ENCODE measurements at regions not wholly inside any gene's neighbourhood (a gene's known extent, or its start where the extent isn't known, plus 50 kb on each side); places are given as distances from the start of the nearest gene placed in this dataset.

DNA sequence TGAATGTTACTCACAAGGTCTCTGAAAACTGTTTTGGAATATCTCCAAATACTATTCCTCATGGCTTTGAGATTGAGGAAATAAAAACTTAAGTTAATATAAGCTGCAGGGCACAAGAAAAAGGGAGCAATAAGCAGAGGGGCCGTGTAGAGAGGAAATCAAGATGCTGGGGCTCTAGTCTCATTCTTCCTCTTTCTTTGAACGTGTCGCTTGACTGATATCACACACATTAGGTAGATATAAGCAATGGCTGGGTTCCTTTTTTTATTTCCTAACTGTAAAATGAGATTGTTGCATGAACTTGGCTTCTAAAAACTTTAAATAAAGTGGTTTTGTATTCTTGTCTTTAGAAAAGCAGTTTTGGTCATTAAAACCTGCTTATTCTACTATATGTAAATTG is 326.7 kb upstream of the ROPN1 start:
- DNase-seq (ENCODE audit: low read depth), result no peak
- H3K4me3 ChIP-seq (ENCODE audit: low read depth, low read length), result no peak overlapping the region
- H3K36me3 ChIP-seq (ENCODE audit: control insufficient read depth, insufficient read depth, low read length), result no peaks in the 10 kb centered on the region
- TF ChIP-seq, protein P1, sequence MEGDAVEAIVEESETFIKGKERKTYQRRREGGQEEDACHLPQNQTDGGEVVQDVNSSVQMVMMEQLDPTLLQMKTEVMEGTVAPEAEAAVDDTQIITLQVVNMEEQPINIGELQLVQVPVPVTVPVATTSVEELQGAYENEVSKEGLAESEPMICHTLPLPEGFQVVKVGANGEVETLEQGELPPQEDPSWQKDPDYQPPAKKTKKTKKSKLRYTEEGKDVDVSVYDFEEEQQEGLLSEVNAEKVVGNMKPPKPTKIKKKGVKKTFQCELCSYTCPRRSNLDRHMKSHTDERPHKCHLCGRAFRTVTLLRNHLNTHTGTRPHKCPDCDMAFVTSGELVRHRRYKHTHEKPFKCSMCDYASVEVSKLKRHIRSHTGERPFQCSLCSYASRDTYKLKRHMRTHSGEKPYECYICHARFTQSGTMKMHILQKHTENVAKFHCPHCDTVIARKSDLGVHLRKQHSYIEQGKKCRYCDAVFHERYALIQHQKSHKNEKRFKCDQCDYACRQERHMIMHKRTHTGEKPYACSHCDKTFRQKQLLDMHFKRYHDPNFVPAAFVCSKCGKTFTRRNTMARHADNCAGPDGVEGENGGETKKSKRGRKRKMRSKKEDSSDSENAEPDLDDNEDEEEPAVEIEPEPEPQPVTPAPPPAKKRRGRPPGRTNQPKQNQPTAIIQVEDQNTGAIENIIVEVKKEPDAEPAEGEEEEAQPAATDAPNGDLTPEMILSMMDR (IDR thresholded peaks at IDR 0.05; ENCODE audit: insufficient read depth, low read length, poor library complexity, severe bottlenecking), result no peak
- no peaks in the 10 kb centered on the region for H3K27me3 ChIP-seq (ENCODE audit: control insufficient read depth, insufficient read depth, low read length)

DNA sequence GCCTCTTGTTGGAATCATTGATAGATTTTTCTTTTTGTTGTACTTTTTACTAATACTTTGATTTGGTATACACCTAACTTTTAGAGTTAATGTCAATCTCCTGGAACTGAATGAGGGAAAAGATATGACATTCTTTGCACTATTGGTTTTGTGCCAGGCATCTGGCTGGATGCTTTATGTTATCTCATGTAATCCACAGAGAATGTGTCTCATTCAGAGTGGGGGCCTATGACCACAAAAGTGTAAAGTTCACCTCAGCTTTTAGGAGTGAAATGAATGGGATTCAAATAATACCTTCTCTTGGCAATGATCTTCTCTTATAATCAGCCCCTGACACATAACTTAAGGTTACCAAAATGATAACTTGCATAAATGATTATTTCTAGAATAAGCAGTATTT is 329.1 kb upstream of the ROPN1 start:
- TF ChIP-seq, protein P1 (IDR thresholded peaks at IDR 0.05; ENCODE audit: insufficient read depth, low read length, poor library complexity, severe bottlenecking), result no peak
- no peak overlapping the region for H3K4me3 ChIP-seq (ENCODE audit: low read depth, low read length)
- no peak for DNase-seq (ENCODE audit: low read depth)
- H3K36me3 ChIP-seq (ENCODE audit: control insufficient read depth, insufficient read depth, low read length), result no peaks in the 10 kb centered on the region
- H3K27me3 ChIP-seq (ENCODE audit: control insufficient read depth, insufficient read depth, low read length), result no peaks in the 10 kb centered on the region

DNA sequence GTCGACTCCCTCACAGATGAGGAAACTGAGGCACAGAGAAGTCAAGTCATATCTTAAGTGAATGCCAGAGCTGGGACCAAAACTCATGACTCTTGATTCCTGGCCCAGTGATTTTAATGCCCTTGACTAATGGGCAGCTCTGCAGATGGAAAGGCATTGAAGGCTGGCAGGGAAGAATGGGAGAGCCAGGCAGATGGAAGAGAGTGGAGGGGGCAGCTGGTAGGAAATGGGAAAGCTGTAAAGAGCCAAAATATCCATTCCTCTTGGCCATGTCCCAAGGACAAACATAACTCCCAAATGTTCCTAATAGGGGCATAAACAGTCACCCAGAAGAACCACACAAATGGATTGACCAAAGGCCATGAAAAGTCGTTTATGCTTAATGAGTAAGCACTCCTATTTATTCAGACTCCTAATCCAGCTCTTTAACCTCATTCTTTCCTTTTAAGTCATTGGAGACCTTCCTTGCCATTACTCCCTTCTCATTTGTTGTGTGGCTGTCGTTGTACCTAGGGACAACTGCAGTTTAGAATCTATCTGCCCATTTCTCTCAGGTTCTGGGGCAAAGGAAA is 330.5 kb upstream of the ROPN1 start:
- DNase-seq (ENCODE audit: low read depth), result no peak
- H3K27me3 ChIP-seq (ENCODE audit: control insufficient read depth, insufficient read depth, low read length), result no peaks in the 10 kb centered on the region
- H3K36me3 ChIP-seq (ENCODE audit: control insufficient read depth, insufficient read depth, low read length), result no peaks in the 10 kb centered on the region
- TF ChIP-seq, protein P1 (IDR thresholded peaks at IDR 0.05; ENCODE audit: insufficient read depth, low read length, poor library complexity, severe bottlenecking), result no peak
- H3K4me3 ChIP-seq (ENCODE audit: low read depth, low read length), result no peak overlapping the region

DNA sequence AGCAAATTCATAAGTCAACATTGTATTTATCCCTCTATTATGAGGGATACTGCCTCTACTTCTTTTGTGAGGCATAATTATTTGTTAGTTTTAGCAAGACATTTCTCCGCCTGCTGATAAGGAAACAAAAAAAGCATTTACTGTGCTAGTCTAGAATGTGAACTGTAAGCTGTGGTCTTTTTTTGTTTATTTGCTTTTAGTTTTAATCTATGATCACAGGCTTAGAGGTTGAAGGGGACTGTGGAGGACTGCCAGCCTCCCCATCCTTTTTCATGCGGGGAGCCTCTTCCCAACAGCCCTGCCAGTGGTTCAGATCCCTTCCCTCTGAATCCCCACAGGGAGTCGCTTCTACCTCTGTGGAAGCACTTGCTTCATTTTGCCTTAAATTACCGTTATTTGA is 331.0 kb upstream of the ROPN1 start:
- TF ChIP-seq, protein P1 (IDR thresholded peaks at IDR 0.05; ENCODE audit: insufficient read depth, low read length, poor library complexity, severe bottlenecking), result no peak
- Histone ChIP-seq H3K36me3 (ENCODE audit: control insufficient read depth, insufficient read depth, low read length) (no peaks in the 10 kb centered on the region), H3K4me3 (ENCODE audit: low read depth, low read length) (no peak overlapping the region), H3K27me3 (ENCODE audit: control insufficient read depth, insufficient read depth, low read length) (no peaks in the 10 kb centered on the region)
- DNase-seq (ENCODE audit: low read depth), result no peak

DNA sequence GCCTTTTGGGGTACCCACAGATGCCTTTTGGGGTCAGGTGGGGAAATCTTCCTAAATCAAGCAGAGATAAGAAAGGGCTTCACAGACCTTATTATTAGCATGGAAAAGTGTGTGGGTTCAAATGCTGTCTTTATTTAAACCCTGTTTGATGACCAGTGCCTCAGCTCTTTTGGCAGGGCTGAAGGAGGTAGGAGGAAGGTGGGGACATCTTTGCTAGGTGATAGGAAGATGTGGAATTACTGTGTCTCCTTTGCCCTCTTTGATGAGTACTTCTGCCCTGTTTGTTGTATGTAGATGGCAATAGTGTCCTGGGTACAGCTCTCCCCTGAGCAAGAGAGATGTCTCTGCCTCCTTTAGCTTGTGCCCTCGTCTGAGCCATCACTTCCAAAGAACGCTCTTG is 333.3 kb upstream of the ROPN1 start:
- no peak for DNase-seq (ENCODE audit: low read depth)
- TF ChIP-seq, protein P1 (IDR thresholded peaks at IDR 0.05; ENCODE audit: insufficient read depth, low read length, poor library complexity, severe bottlenecking), result no peak
- no peaks in the 10 kb centered on the region for H3K27me3 ChIP-seq (ENCODE audit: control insufficient read depth, insufficient read depth, low read length)
- no peak overlapping the region for H3K4me3 ChIP-seq (ENCODE audit: low read depth, low read length)
- H3K36me3 ChIP-seq (ENCODE audit: control insufficient read depth, insufficient read depth, low read length), result no peaks in the 10 kb centered on the region

DNA sequence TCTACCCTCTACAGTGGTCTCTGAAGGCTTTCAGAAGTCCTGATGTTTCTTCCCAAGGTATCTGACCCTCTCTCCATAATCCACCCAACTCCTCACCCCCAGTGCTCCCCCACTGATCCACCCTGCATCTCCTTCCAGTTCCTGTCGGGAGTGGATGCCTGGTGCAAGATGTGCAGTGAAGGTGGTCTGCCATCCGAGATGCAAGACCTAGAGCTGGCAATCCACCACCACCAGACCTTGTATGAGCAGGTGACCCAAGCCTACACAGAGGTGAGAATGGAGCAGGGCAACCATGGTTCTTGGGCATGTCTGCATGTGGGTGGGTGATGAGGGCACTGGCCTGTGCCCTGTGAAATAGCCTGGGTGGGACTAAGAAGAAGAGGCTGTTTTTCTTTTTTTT is 337.8 kb upstream of the ROPN1 start:
- TF ChIP-seq, protein P1 (IDR thresholded peaks at IDR 0.05; ENCODE audit: insufficient read depth, low read length, poor library complexity, severe bottlenecking), result no peak
- no peaks in the 10 kb centered on the region for H3K36me3 ChIP-seq (ENCODE audit: control insufficient read depth, insufficient read depth, low read length)
- no peak overlapping the region for H3K4me3 ChIP-seq (ENCODE audit: low read depth, low read length)
- no peaks in the 10 kb centered on the region for H3K27me3 ChIP-seq (ENCODE audit: control insufficient read depth, insufficient read depth, low read length)
- DNase-seq (ENCODE audit: low read depth), result no peak
